GM18508 (cell line): ENCODE measurements at regions not wholly inside any gene's neighbourhood (a gene's known extent, or its start where the extent isn't known, plus 50 kb on each side); places are given as distances from the start of the nearest gene placed in this dataset.

Experiments used
- ATAC-seq: cut with Tn5 transposase; IDR thresholded peaks from one replicate; pipeline ENCODE4 v1.9.1; 2021; ENCODE audit warnings: moderate number of reproducible peaks; ENCODE audit not compliant: insufficient read depth, unreplicated experiment

- ATAC-seq = no peak
These were observed 67.3 kb upstream of the FANCL start for GRCh38 chr2:58308435-58308834.

GRCh38 chr2:58304843-58305242, 63.7 kb upstream of the FANCL start:
- no peak for ATAC-seq

- ATAC-seq = no peak
These were observed 58.0 kb upstream of the FANCL start for GRCh38 chr2:58299123-58299522.

GRCh38 chr2:58293056-58293455, 51.9 kb upstream of the FANCL start:
- no peak for ATAC-seq

- no peak for ATAC-seq
These were observed 50.8 kb upstream of the FANCL start for GRCh38 chr2:58291726-58292438.
